Right lobe of liver (tissue), 6 donors: ENCODE measurements at regions not wholly inside any gene's neighbourhood (a gene's known extent, or its start where the extent isn't known, plus 50 kb on each side); places are given as distances from the start of the nearest gene placed in this dataset.

Experiments used
- ATAC-seq, 4 donors: fragments of 200-7000 bp; cut with Tn5 transposase; one replicate each; pipeline ENCODE4 v1.9.1; 2020; ENCODE audit warnings: mild to moderate bottlenecking in 4 of 4, moderate library complexity in 4 of 4
- DNase-seq, 3 donors: peaks; one replicate each; pipeline ENCODE4 v3.0.0-alpha.2; 2020
- H3K27ac ChIP-seq, 3 donors: fragments of 200-600 bp; one replicate each; pipeline ENCODE4 v1.8.0; 2022
- H3K27me3 ChIP-seq, 2 donors: fragments of 200-600 bp; one replicate each; pipeline ENCODE4 v1.8.0; 2022
- H3K36me3 ChIP-seq, 4 donors: fragments of 200-600 bp; sonication (generic) in 1 of 4; one replicate each; pipeline versions ENCODE4 v1.5.1 to v1.8.0; 2017 to 2022; ENCODE audit warnings: control low read depth in 1 of 4
- H3K4me1 ChIP-seq, 4 donors: fragments of 200-600 bp; sonication (generic) in 1 of 4; one replicate each; pipeline versions ENCODE4 v1.5.1 to v1.8.0; 2017 to 2022; ENCODE audit warnings: control low read depth in 1 of 4
- H3K4me3 ChIP-seq, 3 donors: fragments of 200-600 bp; one replicate each; pipeline ENCODE4 v1.8.0; 2022
- H3K9me3 ChIP-seq, 4 donors: fragments of 200-600 bp; sonication (generic) in 1 of 4; one replicate each; pipeline versions ENCODE4 v1.5.1 to v1.8.0; 2017 to 2022; ENCODE audit warnings: control low read depth in 1 of 4
- CTCF ChIP-seq, 4 donors: fragments of 200-600 bp in 3 of 4; fragments of 450-650 bp in 1 of 4; IDR thresholded peaks; one replicate each; pipeline versions ENCODE4 v1.5.1 to v1.8.0; 2016 to 2022; ENCODE audit warnings: antibody characterized with exemption in 4 of 4, mild to moderate bottlenecking in 2 of 4
- POLR2A ChIP-seq: fragments of 450-650 bp; IDR thresholded peaks from one replicate; pipeline ENCODE4 v1.6.1; 2017; ENCODE audit warnings: antibody characterized with exemption, mild to moderate bottlenecking
- WGBS: methylation state at CpG from one replicate; pipeline ENCODE4 v1.1.6; 2018; ENCODE audit warnings: low coverage, low lambda C conversion rate; ENCODE audit not compliant: insufficient coverage; ENCODE audit errors: missing lambda C conversion rate; 5-methylcytosine and 5-hydroxymethylcytosine counted together
- intact Hi-C, 2 donors: fragments of 100-400 bp; cut with DNase I; formaldehyde crosslinking; loops; one replicate each; pipeline versions ENCODE4 v1.11.2 to v1.14.1; 2022
- donor health status: DM: no; HTN: yes; CAD: no.
- donor health status: DM: no; HTN: no; CAD: no.
- donor health status: DM: no; HTN: no; CAD: no.
- donor health status: DM: no; HTN: yes; CAD: no.
- donor health status: DM: no; HTN: yes; CAD: no.

- Histone ChIP-seq H3K27ac (no peak overlapping the region), H3K4me3 (no peak overlapping the region), H3K4me1 (no peaks in the 10 kb centered on the region), H3K36me3 (no peaks in the 10 kb centered on the region), H3K9me3 (no peaks in the 10 kb centered on the region), H3K27me3 (no peaks in the 10 kb centered on the region)
- intact Hi-C loops, result no loop called here
- TF ChIP-seq CTCF (IDR thresholded peaks at IDR 0.05) (no peak), POLR2A (no peak)
- DNase-seq, result no peak
- no peak for ATAC-seq
- WGBS, result 78% methylated on average over 2 of the region's 2 CpGs
These were observed 64.0 kb upstream of the CEP85L start for GRCh38 chr6:118715376-118715775.

DNA sequence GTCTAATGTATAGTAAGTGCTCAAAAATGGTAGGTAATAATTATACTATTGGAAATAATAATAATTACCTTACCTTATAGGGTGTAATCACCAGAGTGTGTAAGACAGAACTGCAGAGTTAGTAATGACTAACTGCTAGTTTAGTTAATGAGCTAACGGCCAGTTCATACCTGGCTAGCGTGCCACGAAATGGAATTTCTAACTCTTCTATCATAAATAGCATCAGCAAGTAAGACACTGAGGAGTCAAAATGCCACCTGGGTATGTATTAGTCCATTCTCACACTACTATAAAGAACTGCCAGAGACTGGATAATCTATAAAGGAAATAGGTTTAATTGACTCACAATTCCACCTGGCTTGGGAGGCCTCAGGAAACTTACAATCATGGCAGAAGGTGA, 63.4 kb upstream of the CEP85L start:
- H3K27ac ChIP-seq, result no peak overlapping the region
- no peaks in the 10 kb centered on the region for H3K9me3 ChIP-seq
- intact Hi-C loops, result no loop called here
- ATAC-seq (no peak), DNase-seq (no peak)
- H3K4me3 ChIP-seq, result no peak overlapping the region
- peaks cover 0 to under 1% (median 0%) of the 10 kb centered on the region in 4 donors for H3K4me1 ChIP-seq
- TF ChIP-seq POLR2A, result no peak
- TF ChIP-seq CTCF (IDR thresholded peaks at IDR 0.05), result no peak
- no peaks in the 10 kb centered on the region for H3K36me3 ChIP-seq
- H3K27me3 ChIP-seq, result no peaks in the 10 kb centered on the region
- WGBS, result 93% methylated on average over 2 of the region's 3 CpGs

DNA sequence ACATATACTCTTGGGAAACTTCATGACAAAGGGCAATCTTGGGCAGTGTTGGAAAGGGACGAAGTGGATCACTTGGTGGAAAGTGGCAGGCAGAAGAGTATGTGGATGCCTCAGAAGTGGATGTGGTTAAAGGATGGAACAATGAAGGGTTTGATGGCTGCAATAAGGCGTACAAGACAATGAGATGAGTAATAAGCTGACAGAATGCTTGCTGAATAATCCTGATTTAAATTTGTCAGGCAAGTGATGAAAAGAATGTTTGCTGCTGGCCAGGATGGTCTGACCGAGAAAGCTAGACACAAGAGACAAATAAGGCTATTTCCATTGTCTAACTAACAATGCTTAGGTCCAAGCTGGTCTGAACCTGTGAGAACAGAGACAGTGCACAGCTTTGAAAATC, 61.6 kb upstream of the CEP85L start:
- whole genome bisulfite sequencing, result 55% methylated on average over 3 of the region's 3 CpGs
- TF ChIP-seq POLR2A, result no peak
- TF ChIP-seq CTCF (IDR thresholded peaks at IDR 0.05), result no peak
- DNase-seq (no peak), ATAC-seq (no peak)
- Histone ChIP-seq H3K27ac (no peak overlapping the region), H3K36me3 (no peaks in the 10 kb centered on the region), H3K4me1 (peaks cover 0 to 4% (median 0%) of the 10 kb centered on the region in 4 donors), H3K4me3 (no peak overlapping the region), H3K27me3 (no peaks in the 10 kb centered on the region), H3K9me3 (no peaks in the 10 kb centered on the region)
- intact Hi-C loops, result no loop called here

- Histone ChIP-seq H3K27ac (no peak overlapping the region), H3K4me1 (peaks cover 0 to 4% (median 0%) of the 10 kb centered on the region in 4 donors), H3K27me3 (no peaks in the 10 kb centered on the region), H3K36me3 (no peaks in the 10 kb centered on the region), H3K4me3 (no peak overlapping the region), H3K9me3 (no peaks in the 10 kb centered on the region)
- TF ChIP-seq CTCF (IDR thresholded peaks at IDR 0.05) (no peak), POLR2A (no peak)
- WGBS, result 85% methylated on average over 5 of the region's 5 CpGs
- intact Hi-C loops, result no loop called here
- DNase-seq (no peak), ATAC-seq (no peak)
These were observed 59.2 kb upstream of the CEP85L start for GRCh38 chr6:118710616-118711015.

DNA sequence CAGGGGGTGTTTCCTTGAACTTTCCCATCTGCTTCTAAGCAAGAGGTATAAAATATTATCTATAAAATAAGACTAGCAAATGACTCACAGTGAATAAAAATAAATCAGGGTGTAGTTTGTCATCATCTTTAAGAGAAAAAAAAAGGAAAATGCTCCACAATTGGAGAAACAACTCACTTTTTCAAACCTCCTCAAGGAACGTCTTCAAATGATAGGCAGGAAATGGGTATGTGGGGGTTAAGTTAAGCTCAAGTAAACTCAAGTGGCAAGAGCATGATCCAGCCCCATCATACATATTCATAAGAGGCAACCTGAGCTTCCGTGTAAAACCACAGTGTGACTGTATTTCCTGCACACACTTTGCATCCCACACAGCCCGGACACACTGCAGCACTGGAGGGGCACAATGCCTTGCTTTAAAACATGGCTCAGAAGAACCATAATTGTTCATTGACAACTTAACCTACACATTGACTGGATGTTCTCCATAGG, 58.5 kb upstream of the CEP85L start:
- intact Hi-C loops, result no loop called here
- Histone ChIP-seq H3K4me3 (peak overlapping the region in 1 of 3 donors; percentile 18), H3K36me3 (no peaks in the 10 kb centered on the region), H3K27me3 (no peaks in the 10 kb centered on the region), H3K27ac (peak overlapping the region in 1 of 3 donors; percentile 22), H3K4me1 (peaks cover 0 to 4% (median 0%) of the 10 kb centered on the region in 4 donors), H3K9me3 (no peaks in the 10 kb centered on the region)
- DNase-seq (no peak), ATAC-seq (peak in 3 of 4 donors; percentile 15 to 47 (median 36))
- TF ChIP-seq CTCF (IDR thresholded peaks at IDR 0.05), result no peak
- no peak for TF ChIP-seq POLR2A
- 34% methylated on average over 3 of the region's 3 CpGs for WGBS
